Endothelial cell (in vitro differentiated cells): ENCODE measurements at regions not wholly inside any gene's neighbourhood (a gene's known extent, or its start where the extent isn't known, plus 50 kb on each side); places are given as distances from the start of the nearest gene placed in this dataset.

Source experiments
- DNase-seq: peaks from one replicate; pipeline ENCODE4 v3.0.0; 2021; ENCODE audit warnings: low spot score
- H3K27ac Mint-ChIP-seq: one replicate; pipeline ENCODE4 v1.8.0; 2021; ENCODE audit warnings: mixed read lengths, inconsistent platforms; ENCODE audit not compliant: unreplicated experiment
- H3K27me3 Mint-ChIP-seq: one replicate; pipeline ENCODE4 v1.8.0; 2021; ENCODE audit warnings: mild to moderate bottlenecking, moderate library complexity, mixed read lengths, inconsistent platforms; ENCODE audit not compliant: unreplicated experiment
- H3K36me3 Mint-ChIP-seq: one replicate; pipeline ENCODE4 v1.8.0; 2021; ENCODE audit warnings: mild to moderate bottlenecking, low read depth, mixed read lengths, inconsistent platforms; ENCODE audit not compliant: unreplicated experiment
- H3K4me1 Mint-ChIP-seq: one replicate; pipeline ENCODE4 v1.8.0; 2021; ENCODE audit warnings: mild to moderate bottlenecking, mixed read lengths, inconsistent platforms; ENCODE audit not compliant: unreplicated experiment
- H3K4me3 Mint-ChIP-seq: one replicate; pipeline ENCODE4 v1.8.0; 2021; ENCODE audit warnings: mild to moderate bottlenecking, mixed read lengths, inconsistent platforms; ENCODE audit not compliant: unreplicated experiment
- H3K9me3 Mint-ChIP-seq: one replicate; pipeline ENCODE4 v1.8.0; 2021; ENCODE audit warnings: mixed read lengths, inconsistent platforms; ENCODE audit not compliant: unreplicated experiment
- TF ChIP-seq, protein P1 (sequence below): fragments of 200-600 bp; sonication (generic); IDR thresholded peaks from one replicate; pipeline ENCODE4 v1.5.0; 2021; ENCODE audit warnings: antibody characterized with exemption; ENCODE audit not compliant: unreplicated experiment

DNA sequence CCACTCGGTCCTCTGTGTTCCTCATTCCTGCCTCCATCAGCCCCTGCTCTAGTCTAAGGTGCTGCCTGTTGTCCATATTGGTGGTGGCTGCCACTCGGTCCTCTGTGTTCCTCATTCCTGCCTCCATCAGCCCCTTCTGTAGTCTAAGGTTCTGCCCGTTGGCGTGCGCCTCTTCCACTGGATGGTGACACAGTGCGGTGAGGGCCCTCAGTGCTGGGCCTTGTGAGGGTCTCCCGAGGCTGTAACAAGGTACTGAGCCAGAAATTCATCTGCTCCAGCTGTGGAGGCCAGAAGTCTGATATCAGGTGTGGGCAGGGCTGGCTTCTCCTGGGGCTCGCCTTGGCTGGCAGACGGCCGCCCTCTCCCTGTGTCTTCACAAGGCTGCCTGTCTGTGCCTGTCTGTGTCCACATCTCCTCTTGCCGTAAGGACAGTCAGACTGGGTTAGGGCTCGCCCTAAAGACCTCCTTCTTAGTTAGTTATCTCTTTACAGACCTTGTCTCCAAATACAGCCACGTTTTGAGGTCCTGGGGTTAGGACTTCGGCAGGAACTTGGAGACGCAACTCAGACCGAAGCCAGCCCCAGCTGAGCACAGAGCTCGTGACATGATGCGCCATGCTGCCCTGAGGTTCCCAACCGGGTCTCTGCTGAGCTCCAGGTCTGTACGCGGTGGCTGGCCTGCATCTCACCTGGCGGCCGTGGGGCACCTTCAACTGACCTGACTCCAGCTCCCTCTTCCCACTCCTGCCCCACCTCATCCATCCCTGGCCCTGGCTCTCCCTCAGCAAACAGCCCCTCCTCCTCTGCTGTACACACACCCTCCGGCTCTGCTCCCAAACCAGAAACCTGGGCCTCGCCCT, 181.4 kb upstream of the SHH start:
- Mint-ChIP-seq H3K4me3 (no peak overlapping the region), H3K27ac (no peak overlapping the region), H3K9me3 (no peaks in the 10 kb centered on the region), H3K27me3 (peaks cover 10% of the 10 kb centered on the region), H3K36me3 (no peaks in the 10 kb centered on the region), H3K4me1 (peaks cover 4% of the 10 kb centered on the region)
- TF ChIP-seq, protein P1, sequence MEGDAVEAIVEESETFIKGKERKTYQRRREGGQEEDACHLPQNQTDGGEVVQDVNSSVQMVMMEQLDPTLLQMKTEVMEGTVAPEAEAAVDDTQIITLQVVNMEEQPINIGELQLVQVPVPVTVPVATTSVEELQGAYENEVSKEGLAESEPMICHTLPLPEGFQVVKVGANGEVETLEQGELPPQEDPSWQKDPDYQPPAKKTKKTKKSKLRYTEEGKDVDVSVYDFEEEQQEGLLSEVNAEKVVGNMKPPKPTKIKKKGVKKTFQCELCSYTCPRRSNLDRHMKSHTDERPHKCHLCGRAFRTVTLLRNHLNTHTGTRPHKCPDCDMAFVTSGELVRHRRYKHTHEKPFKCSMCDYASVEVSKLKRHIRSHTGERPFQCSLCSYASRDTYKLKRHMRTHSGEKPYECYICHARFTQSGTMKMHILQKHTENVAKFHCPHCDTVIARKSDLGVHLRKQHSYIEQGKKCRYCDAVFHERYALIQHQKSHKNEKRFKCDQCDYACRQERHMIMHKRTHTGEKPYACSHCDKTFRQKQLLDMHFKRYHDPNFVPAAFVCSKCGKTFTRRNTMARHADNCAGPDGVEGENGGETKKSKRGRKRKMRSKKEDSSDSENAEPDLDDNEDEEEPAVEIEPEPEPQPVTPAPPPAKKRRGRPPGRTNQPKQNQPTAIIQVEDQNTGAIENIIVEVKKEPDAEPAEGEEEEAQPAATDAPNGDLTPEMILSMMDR = no peak
- DNase-seq = no peak

DNA sequence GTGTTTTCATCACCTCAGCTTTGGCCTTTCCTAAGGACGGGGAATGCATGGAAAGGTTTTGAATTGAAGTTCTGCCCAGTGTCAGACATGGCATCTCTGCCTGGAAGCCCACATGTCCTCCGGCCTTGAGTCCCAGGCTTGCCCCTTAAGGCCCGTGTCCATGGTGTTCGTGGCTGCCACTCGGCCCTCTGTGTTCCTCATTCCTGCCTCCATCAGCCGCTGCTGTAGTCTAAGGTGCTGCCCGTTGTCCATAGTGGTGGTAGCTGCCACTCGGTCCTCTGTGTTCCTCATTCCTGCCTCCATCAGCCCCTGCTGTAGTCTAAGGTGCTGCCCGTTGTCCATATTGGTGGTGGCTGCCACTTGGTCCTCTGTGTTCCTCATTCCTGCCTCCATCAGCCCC, 180.7 kb upstream of the SHH start:
- no peak for DNase-seq

DNA sequence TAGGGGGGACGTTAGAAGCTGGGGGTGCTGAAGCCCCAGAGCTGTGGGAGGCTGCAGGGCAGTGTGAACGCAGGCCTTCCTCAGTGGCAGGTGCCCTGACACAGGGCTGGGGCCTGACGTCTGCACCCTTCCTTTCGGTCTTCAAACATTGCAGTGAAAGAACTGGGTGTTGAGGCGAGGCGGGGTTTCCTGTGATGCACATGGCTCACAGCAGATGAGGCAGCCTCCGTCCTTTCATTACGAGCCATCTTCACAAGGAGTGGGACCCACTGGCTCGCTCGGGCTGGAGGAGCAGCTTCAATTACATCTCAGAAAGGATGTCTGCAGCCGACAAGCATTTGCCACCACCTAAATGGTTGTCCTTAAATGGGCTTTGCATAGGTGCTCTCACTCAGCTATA, 180.3 kb upstream of the SHH start:
- Mint-ChIP-seq H3K36me3 (no peaks in the 10 kb centered on the region), H3K9me3 (no peaks in the 10 kb centered on the region), H3K27me3 (peaks cover 10% of the 10 kb centered on the region), H3K27ac (no peak overlapping the region), H3K4me1 (peaks cover 4% of the 10 kb centered on the region), H3K4me3 (no peak overlapping the region)
- DNase-seq = no peak
- TF ChIP-seq, protein P1 = no peak

More for the DNA sequence above, 180.7 kb upstream of the SHH start:
- H3K27me3 Mint-ChIP-seq = peaks cover 10% of the 10 kb centered on the region
- peaks cover 4% of the 10 kb centered on the region for H3K4me1 Mint-ChIP-seq
- H3K9me3 Mint-ChIP-seq = no peaks in the 10 kb centered on the region
- no peak overlapping the region for H3K27ac Mint-ChIP-seq
- H3K4me3 Mint-ChIP-seq = no peak overlapping the region
- no peaks in the 10 kb centered on the region for H3K36me3 Mint-ChIP-seq
- TF ChIP-seq, protein P1 = no peak

DNA sequence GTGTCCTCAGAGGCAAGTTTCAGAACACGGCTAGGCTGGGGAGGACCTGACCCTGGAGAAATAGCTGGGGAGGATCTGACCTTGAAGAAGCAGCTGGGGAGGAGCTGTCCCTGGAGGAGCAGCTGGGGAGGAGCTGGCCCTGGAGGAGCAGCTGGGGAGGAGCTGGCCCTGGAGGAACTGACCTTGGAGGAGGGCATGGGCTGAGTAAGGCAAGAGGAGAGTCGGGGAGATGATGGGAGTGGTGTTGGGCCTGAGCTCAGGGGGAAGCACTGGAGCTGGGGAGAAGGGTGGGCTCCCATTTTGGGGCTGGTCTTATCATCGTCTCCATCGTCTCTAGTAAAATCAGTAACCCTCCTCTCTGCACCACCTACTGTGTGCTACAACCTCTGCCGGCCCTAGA, 179.8 kb upstream of the SHH start:
- Mint-ChIP-seq H3K9me3 (no peaks in the 10 kb centered on the region), H3K36me3 (no peaks in the 10 kb centered on the region), H3K4me3 (no peak overlapping the region), H3K27ac (no peak overlapping the region), H3K27me3 (peaks cover 10% of the 10 kb centered on the region), H3K4me1 (peaks cover 4% of the 10 kb centered on the region)
- no peak for DNase-seq
- TF ChIP-seq, protein P1 = no peak

DNA sequence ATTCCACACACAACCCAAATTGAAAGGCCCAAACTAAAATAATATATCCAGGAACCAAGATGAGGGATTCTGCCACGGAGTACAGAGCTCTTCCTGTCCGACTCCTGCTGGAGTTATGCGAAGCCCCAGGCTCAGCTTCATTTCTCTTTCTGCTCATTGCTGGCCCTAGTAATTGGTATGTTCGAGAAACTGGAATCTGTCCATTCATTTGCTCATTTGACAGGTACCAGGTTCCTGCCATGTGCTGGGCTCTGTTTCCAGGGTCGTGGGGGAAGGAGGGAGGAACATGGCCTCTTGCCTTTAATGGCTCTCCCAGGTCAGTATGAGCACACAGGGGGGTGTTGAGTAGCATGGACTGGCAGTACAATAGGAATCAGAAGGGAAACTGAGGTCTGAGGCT, 179.2 kb upstream of the SHH start:
- Mint-ChIP-seq H3K4me3 (no peak overlapping the region), H3K9me3 (no peaks in the 10 kb centered on the region), H3K27me3 (peaks cover 14% of the 10 kb centered on the region), H3K4me1 (peaks cover 4% of the 10 kb centered on the region), H3K27ac (no peak overlapping the region), H3K36me3 (no peaks in the 10 kb centered on the region)
- TF ChIP-seq, protein P1 = no peak
- no peak for DNase-seq
